Neural progenitor cell (in vitro differentiated cells): ENCODE measurements at regions not wholly inside any gene's neighbourhood (a gene's known extent, or its start where the extent isn't known, plus 50 kb on each side); places are given as distances from the start of the nearest gene placed in this dataset.

Source experiments
- CTCF ChIP-seq: fragments of 200-600 bp; sonication (generic); IDR thresholded peaks from 2 replicates; pipeline ENCODE4 v1.5.1; 2017; ENCODE audit warnings: antibody characterized with exemption, mild to moderate bottlenecking
- EZH2phosphoT487 ChIP-seq: fragments of 200-600 bp; sonication (generic); IDR thresholded peaks from 2 replicates; pipeline ENCODE4 v1.6.1; 2017; ENCODE audit warnings: antibody characterized with exemption

GRCh38 chr12:20142956-20143355, 225.4 kb upstream of the PDE3A start:
- peak; percentile 35 for TF ChIP-seq CTCF
- no peak for TF ChIP-seq EZH2phosphoT487
